Astrocyte (in vitro differentiated cells and primary cell): ENCODE measurements at regions not wholly inside any gene's neighbourhood (a gene's known extent, or its start where the extent isn't known, plus 50 kb on each side); places are given as distances from the start of the nearest gene placed in this dataset.

ENCODE experiments used
- DNase-seq: peaks from one replicate; pipeline ENCODE4 v3.0.0-alpha.2; 2010; ENCODE audit warnings: low read depth
- FAIRE-seq: peaks from 2 replicates; lab custom pipeline; 2011; peaks lifted over from hg19 to GRCh38; lab: Jason Lieb, UNC
- H2AFZ ChIP-seq: 2 replicates; pipeline ENCODE4 v1.6.0; 2012; ENCODE audit warnings: low read depth, low read length, inconsistent platforms
- H3K27ac ChIP-seq: 2 replicates; pipeline ENCODE4 v1.5.1; 2011; ENCODE audit warnings: low read depth, low read length, inconsistent platforms
- H3K27me3 ChIP-seq: 2 replicates; pipeline ENCODE4 v1.6.0; 2011; ENCODE audit warnings: low read length, inconsistent platforms; ENCODE audit not compliant: insufficient read depth
- H3K36me3 ChIP-seq: 2 replicates; pipeline ENCODE4 v1.5.1; 2011; ENCODE audit warnings: low read length, inconsistent platforms; ENCODE audit not compliant: insufficient read depth
- H3K4me1 ChIP-seq: 2 replicates; pipeline ENCODE4 v1.5.1; 2011; ENCODE audit warnings: low read length, inconsistent platforms; ENCODE audit not compliant: insufficient read depth
- H3K4me2 ChIP-seq: 2 replicates; pipeline ENCODE4 v1.6.0; 2012; ENCODE audit warnings: low read length, inconsistent platforms
- H3K4me3 ChIP-seq: 2 replicates; pipeline ENCODE4 v1.5.1; 2011; ENCODE audit warnings: low read depth, mild to moderate bottlenecking, low read length, inconsistent platforms; ENCODE audit not compliant: insufficient read depth
- H3K79me2 ChIP-seq: 2 replicates; pipeline ENCODE4 v1.6.0; 2012; ENCODE audit warnings: mild to moderate bottlenecking, low read length, inconsistent platforms; ENCODE audit not compliant: insufficient read depth
- H3K9ac ChIP-seq: 2 replicates; pipeline ENCODE4 v1.6.0; 2012; ENCODE audit warnings: mild to moderate bottlenecking, low read length, inconsistent platforms
- H3K9me3 ChIP-seq: 2 replicates; pipeline ENCODE4 v1.5.1; 2012; ENCODE audit warnings: low read depth, mild to moderate bottlenecking, low read length, inconsistent platforms; ENCODE audit not compliant: insufficient read depth
- H4K20me1 ChIP-seq: 2 replicates; pipeline ENCODE4 v1.6.0; 2012; ENCODE audit warnings: low read length, inconsistent platforms; ENCODE audit not compliant: insufficient read depth
- H3K27ac Mint-ChIP-seq: one replicate; pipeline ENCODE4 v1.8.0; 2021; ENCODE audit warnings: mild to moderate bottlenecking, mixed read lengths; ENCODE audit not compliant: unreplicated experiment
- H3K27me3 Mint-ChIP-seq: one replicate; pipeline ENCODE4 v1.8.0; 2021; ENCODE audit warnings: low read depth, mixed read lengths; ENCODE audit not compliant: unreplicated experiment
- H3K36me3 Mint-ChIP-seq: one replicate; pipeline ENCODE4 v1.8.0; 2021; ENCODE audit warnings: low read depth, mixed read lengths; ENCODE audit not compliant: unreplicated experiment
- H3K4me1 Mint-ChIP-seq: one replicate; pipeline ENCODE4 v1.8.0; 2021; ENCODE audit warnings: low read depth, mixed read lengths; ENCODE audit not compliant: unreplicated experiment
- H3K4me3 Mint-ChIP-seq: one replicate; pipeline ENCODE4 v1.8.0; 2021; ENCODE audit warnings: mild to moderate bottlenecking, moderate library complexity, mixed read lengths; ENCODE audit not compliant: unreplicated experiment
- H3K9me3 Mint-ChIP-seq: one replicate; pipeline ENCODE4 v1.8.0; 2021; ENCODE audit warnings: mild to moderate bottlenecking, mixed read lengths; ENCODE audit not compliant: unreplicated experiment
- EZH2 ChIP-seq: IDR thresholded peaks from 2 replicates; pipeline ENCODE4 v1.6.1; 2012; ENCODE audit warnings: mild to moderate bottlenecking, low read length, inconsistent platforms; ENCODE audit not compliant: insufficient read depth
- TF ChIP-seq, protein P1 (sequence below): IDR thresholded peaks from 2 replicates; pipeline ENCODE4 v1.5.1; 2011; ENCODE audit warnings: low read depth, mild to moderate bottlenecking, inconsistent platforms, low read length, moderate library complexity; ENCODE audit not compliant: insufficient read depth

DNA sequence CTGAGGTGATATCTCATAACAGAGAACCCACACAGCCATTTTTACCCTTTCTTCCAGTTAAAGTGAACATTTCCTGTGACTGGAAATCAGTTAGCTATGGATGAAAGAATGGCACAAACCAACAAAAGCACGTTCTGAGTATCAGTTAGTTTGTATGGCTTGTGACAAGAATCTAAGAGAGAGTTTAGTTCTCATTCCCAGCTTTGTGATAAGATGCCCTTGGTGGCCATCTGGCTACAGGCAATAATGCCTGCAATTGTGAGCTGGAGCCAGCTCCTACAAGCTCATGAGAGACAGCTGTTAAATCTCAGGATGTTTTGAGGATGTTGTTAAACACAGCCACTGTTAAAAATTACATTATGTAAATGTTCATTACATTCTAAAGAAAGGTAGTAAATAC lies 122.0 kb upstream of the FRMD6 start:
- Histone ChIP-seq H3K9ac (no peak overlapping the region), H3K27me3 (no peaks in the 10 kb centered on the region), H2AFZ (no peak overlapping the region), H4K20me1 (no peaks in the 10 kb centered on the region), H3K36me3 (no peaks in the 10 kb centered on the region), H3K79me2 (no peaks in the 10 kb centered on the region), H3K4me3 (no peak overlapping the region), H3K4me1 (peaks cover 27% of the 10 kb centered on the region), H3K9me3 (no peaks in the 10 kb centered on the region), H3K27ac (no peak overlapping the region), H3K4me2 (no peak overlapping the region)
- Mint-ChIP-seq H3K9me3 (peaks cover 7% of the 10 kb centered on the region), H3K36me3 (peaks cover 2% of the 10 kb centered on the region), H3K27ac (no peak overlapping the region), H3K4me3 (no peak overlapping the region), H3K27me3 (no peaks in the 10 kb centered on the region), H3K4me1 (peaks cover 32% of the 10 kb centered on the region)
- no peak for FAIRE-seq
- DNase-seq, result no peak
- TF ChIP-seq EZH2, result no peak
- TF ChIP-seq, protein P1, sequence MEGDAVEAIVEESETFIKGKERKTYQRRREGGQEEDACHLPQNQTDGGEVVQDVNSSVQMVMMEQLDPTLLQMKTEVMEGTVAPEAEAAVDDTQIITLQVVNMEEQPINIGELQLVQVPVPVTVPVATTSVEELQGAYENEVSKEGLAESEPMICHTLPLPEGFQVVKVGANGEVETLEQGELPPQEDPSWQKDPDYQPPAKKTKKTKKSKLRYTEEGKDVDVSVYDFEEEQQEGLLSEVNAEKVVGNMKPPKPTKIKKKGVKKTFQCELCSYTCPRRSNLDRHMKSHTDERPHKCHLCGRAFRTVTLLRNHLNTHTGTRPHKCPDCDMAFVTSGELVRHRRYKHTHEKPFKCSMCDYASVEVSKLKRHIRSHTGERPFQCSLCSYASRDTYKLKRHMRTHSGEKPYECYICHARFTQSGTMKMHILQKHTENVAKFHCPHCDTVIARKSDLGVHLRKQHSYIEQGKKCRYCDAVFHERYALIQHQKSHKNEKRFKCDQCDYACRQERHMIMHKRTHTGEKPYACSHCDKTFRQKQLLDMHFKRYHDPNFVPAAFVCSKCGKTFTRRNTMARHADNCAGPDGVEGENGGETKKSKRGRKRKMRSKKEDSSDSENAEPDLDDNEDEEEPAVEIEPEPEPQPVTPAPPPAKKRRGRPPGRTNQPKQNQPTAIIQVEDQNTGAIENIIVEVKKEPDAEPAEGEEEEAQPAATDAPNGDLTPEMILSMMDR, result no peak

GRCh38 chr14:51533160-51533559 lies 118.5 kb upstream of the FRMD6 start:
- Mint-ChIP-seq H3K4me1 (peaks cover 28% of the 10 kb centered on the region), H3K27ac (peak overlapping the region; percentile 95), H3K36me3 (peaks cover 2% of the 10 kb centered on the region), H3K4me3 (no peak overlapping the region), H3K9me3 (peaks cover 4% of the 10 kb centered on the region), H3K27me3 (no peaks in the 10 kb centered on the region)
- no peaks in the 10 kb centered on the region for H3K36me3 ChIP-seq
- no peaks in the 10 kb centered on the region for H3K27me3 ChIP-seq
- no peak overlapping the region for H3K4me3 ChIP-seq
- no peaks in the 10 kb centered on the region for H3K79me2 ChIP-seq
- no peaks in the 10 kb centered on the region for H3K9me3 ChIP-seq
- peak overlapping the region; percentile 86 for H3K27ac ChIP-seq
- peak overlapping the region; percentile 31 for H3K4me2 ChIP-seq
- H2AFZ ChIP-seq, result peak overlapping the region; percentile 39
- peak overlapping the region; percentile 66 for H3K9ac ChIP-seq
- H4K20me1 ChIP-seq, result no peaks in the 10 kb centered on the region
- no peak for TF ChIP-seq EZH2
- TF ChIP-seq, protein P1, result no peak
- H3K4me1 ChIP-seq, result peaks cover 23% of the 10 kb centered on the region
- peak; percentile 67 for FAIRE-seq
- peak; percentile 72 for DNase-seq

DNA sequence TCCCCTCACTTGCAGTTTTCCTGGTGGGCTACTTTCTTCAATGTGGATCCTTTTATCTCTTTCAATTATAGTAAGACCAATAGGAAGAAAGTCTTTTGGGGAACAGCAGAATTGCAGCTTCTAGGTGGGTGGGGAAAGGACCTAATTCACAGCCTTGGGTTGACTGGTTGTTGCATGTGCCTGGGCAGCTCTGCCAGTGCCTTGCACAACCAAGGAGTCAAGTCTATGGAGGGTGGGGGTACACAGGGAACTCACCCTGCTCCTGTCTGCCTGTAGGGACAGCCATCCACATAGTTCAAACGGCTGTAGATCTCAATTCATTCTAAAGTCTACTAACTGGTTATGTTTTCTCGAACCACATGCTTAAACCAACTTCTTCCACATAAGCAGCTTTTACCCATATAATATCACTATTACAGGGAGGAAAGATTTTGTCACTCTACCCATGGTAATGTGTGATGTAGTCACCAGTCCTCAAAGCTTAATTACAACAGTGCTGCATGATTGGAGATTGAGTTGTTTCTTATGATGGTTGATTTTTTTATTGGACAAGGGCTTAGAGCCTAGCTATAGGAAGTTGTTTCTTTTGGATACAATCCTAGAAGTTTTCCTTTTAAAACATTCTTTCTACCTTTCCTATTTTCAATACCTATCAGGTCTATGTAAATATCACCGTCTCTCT lies 117.7 kb upstream of the FRMD6 start:
- peaks cover 2% of the 10 kb centered on the region for H3K36me3 Mint-ChIP-seq
- no peak overlapping the region for H3K4me3 Mint-ChIP-seq
- Histone ChIP-seq H3K9ac (peak overlapping the region; percentile 35), H3K79me2 (no peaks in the 10 kb centered on the region), H4K20me1 (no peaks in the 10 kb centered on the region), H3K9me3 (no peaks in the 10 kb centered on the region), H3K36me3 (no peaks in the 10 kb centered on the region), H3K4me1 (peaks cover 26% of the 10 kb centered on the region), H3K4me3 (no peak overlapping the region), H3K27me3 (no peaks in the 10 kb centered on the region), H3K4me2 (peak overlapping the region; percentile 16), H2AFZ (no peak overlapping the region), H3K27ac (peak overlapping the region; percentile 86)
- no peak for FAIRE-seq
- DNase-seq, result no peak
- H3K9me3 Mint-ChIP-seq, result peaks cover 4% of the 10 kb centered on the region
- peaks cover 36% of the 10 kb centered on the region for H3K4me1 Mint-ChIP-seq
- H3K27ac Mint-ChIP-seq, result peak overlapping the region; percentile 95
- no peak for TF ChIP-seq EZH2
- TF ChIP-seq, protein P1, result no peak
- no peaks in the 10 kb centered on the region for H3K27me3 Mint-ChIP-seq
